HG02623 (cell line): ENCODE measurements at regions not wholly inside any gene's neighbourhood (a gene's known extent, or its start where the extent isn't known, plus 50 kb on each side); places are given as distances from the start of the nearest gene placed in this dataset.
"Not testable (repeated sequence)": the region's sequence is repeated elsewhere in the genome, so short reads cannot be mapped to it uniquely, and the experiment has no call there.

Experiments used
- ATAC-seq: cut with Tn5 transposase; IDR thresholded peaks from one replicate; pipeline ENCODE4 v1.9.1; 2021; ENCODE audit warnings: moderate library complexity; ENCODE audit not compliant: unreplicated experiment

DNA sequence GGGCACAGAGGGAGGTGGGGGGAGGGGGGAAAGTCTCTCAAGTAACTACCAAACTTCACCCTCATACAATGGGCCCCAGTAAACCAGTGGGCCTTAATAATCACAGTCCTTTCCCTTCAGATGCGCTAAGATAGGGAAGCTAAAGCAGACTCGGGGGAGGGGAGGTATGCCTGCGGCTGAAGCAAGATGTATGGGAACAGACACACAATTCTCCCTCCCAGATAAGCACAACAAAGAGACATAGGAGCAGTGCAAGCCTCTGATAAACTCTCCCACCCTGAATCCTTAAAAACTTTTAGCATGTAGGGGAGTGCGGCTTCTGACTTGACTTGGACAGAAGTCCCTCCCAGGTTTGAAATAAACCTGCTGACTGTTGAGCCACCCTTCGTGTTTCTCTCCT is 54.7 kb downstream of the PROP1 start:
- ATAC-seq: not testable (repeated sequence)

DNA sequence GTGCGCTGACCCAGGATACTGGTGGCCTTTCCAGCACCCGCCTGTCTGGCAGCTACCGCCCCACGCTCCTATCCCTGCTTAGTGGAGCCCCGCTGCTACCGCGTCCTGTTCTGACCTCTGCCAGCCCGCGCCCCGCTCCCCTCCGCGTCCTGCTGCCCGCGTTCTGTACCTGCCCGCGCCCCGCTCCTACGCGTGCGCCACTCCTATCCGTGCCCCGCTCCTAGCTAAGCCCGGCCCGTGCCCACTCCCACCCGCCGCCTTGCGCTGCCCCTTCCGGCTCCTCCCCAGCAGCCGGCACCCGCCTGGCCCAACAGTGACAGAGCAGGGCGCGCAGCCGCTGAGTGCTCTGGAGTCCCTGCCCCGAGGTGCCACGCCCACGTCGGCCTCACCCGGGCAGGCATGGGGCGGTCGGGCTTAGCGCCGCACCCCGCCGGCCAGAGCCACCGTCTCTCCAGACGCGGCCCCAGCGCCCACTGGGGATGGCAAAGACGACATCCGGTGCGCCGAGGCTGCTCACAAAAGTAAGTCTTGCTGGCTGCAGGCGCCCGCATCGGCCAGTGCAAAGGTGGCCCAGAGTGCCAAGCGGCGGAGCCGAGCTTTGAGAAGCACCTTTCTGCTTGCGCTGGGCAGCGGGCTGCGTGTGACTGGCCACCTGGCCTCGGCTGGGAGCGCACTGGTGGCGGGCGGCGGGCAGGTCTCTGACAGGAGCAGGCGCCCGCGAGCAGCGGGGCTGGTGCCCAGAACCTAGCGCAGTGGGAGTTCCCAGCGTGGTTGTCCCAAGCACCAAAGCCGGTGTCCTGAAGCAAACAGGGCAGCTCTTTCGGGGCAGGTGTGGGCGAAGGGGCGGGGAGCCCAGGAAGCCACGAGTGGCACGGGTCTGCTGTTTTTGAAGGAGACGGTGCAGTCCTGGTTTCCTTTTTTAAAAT is 56.5 kb downstream of the PROP1 start:
- not testable (repeated sequence) for ATAC-seq

DNA sequence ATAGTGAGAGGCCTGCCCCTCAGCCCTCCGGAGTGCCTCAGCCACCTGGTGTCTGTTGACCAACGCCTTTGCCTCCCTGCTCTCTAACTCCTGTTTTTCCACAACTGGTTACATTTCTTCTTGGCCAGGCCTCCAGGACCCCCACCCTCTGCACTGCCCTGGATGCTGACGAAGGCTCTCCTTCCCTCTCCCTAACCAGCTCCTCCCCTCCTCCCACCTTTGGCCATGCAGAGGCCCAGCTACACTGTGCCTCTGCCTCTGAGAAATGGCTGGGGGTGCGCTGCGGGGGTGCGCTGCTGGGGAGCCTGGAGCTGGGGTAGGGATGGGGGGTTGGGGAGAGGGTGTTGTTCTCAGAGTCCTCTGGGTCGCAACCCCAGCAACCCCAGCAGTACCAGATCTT is 57.3 kb downstream of the PROP1 start:
- not testable (repeated sequence) for ATAC-seq

DNA sequence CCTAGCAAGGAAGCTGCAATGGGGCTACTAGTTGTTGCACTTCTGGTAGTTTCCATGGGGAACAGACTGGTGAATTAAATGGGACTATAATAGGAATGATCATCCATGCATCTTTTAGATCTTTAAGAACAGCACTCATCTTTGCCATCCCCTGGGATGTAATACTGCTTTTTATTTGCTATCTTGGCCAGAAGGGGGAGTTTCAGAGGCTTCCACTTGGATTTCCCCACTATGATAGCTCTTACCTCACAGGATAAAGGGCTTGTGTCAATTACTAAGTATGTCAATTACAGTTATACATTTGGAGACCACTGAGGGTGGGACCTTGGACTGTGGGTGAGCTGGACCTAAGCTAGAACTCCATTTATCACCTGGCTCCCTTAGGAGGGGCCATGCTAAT is 61.8 kb downstream of the PROP1 start:
- ATAC-seq: not testable (repeated sequence)

DNA sequence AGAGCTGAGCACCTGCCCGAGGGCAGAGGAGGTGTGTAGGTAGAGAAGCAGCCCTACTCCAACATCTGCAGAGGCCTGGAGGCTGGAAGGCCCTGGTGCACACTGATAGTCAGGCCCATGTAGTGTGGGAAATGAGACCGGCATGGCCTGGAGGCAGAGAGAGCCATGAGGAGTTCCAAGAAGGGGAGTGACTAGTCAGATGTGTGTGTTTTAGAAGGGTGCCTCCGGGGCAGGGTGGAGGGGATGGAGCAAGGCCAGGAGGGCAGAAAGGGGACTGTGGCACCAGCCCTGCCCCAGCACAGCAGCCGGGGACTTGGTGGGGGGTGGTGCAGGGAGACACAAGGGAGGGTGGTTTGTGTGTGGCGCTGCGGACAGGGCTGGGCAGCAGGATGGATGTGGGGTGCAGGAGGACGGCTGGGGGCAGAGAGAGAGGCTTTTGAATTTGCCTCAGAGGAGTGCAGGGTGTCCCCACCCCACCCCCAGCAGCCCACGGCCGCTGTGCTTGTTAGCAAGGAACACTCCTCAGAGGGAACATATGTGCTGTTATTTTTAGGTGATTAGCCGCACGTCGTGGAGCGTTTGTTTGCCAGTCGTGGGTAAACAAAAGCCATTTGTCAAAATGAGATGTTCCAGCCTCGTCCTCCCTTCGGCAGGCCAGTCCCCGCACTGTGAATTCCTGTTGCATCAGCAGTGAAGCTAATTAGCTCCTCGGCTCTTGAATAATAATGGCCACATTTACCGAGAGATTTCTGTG is 65.6 kb downstream of the PROP1 start:
- not testable (repeated sequence) for ATAC-seq

DNA sequence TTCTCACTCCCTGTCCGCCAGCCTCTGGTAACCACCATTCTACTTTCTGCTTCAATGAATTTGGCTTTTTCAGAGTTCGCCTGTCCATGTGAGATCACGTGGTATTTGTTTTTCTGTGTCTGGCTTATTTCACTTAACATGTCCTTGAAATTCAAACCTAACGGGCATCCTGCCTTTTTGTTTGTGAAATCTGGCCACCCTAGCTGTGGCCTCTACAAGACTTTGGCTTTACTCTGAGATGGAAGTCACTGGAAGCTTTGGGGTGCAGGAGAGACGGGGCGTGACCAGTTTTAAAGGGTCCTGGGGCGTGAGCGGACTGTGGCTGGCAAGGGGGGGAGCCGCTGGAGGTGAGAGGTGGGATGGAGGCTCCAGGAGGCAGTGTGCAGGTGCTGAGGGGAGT is 66.4 kb downstream of the PROP1 start:
- ATAC-seq: not testable (repeated sequence)

DNA sequence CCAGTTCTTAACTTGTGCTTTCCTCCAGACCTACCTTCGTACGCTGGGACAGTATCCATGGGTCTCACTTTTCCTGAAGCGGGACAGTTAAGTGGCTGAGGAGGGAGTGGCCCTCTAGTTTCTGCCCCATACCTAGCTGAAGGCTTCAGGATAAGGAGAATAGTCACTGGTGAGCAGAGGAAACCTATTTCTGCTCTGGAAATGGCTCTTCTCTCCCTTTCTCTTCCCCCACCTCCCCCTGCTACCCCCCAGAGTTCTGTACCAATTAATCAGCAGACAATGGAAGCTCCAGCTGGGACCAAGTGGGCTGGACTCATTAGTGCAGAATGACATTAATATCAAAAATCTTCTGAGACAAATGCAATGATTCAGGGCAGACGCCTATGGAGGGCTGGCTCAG is 68.5 kb downstream of the PROP1 start:
- ATAC-seq: not testable (repeated sequence)

DNA sequence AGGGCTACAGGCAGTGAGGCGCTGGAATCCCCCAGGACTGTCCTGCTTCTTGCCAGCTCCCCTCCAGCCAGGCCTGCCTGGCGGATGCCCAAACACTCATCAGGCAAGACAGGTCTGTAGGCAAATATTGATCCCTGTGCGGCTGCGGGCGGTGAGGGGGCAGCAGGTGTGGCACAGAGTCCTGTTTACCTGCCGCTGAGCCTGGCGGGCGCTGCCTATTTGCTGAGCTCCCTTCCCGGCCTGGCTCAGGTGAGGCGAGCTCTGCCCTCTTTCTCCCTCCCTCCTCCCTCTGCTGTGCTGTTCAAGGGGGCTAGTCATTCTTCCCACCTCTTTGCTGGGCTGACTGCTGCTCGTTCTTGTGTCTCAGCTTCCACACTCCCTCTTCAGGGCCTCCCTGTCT is 71.5 kb downstream of the PROP1 start:
- not testable (repeated sequence) for ATAC-seq

DNA sequence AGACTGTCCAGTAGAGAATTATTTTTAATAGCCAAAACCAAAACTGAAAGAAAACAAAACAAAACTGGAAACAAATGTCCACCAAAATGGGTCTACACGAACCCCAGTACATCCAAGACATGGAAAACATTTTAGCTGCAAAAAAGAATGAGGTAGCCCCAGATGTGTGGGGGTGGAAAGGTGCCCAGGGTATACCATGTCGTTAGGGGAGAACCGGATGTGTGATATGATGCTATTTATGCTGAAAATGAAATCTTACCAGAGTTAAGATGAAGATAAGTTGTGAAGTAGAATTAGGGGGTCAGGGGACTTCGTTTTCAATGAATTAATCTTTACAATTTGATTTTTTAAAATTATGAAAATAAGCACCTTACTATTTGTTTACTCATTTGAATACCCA is 72.2 kb downstream of the PROP1 start:
- not testable (repeated sequence) for ATAC-seq

DNA sequence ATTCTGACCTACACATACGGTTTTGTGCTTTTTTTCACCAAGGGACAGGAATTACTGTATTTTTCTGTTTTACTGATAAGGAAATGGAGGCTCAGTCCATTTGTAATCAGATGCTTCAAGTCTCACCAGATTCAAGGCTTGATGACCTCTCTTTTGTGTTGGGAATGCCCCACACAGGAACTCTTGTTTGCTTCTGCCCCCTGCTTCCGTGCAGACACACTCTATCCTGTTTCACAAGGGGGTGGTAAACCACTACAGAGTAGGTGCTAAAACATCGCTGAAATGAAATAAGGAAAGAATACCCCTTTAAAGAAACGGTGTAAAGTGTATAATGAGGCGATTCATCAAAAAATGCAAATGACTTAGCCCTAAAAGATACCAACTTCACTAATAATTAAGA is 72.9 kb downstream of the PROP1 start:
- ATAC-seq: not testable (repeated sequence)

DNA sequence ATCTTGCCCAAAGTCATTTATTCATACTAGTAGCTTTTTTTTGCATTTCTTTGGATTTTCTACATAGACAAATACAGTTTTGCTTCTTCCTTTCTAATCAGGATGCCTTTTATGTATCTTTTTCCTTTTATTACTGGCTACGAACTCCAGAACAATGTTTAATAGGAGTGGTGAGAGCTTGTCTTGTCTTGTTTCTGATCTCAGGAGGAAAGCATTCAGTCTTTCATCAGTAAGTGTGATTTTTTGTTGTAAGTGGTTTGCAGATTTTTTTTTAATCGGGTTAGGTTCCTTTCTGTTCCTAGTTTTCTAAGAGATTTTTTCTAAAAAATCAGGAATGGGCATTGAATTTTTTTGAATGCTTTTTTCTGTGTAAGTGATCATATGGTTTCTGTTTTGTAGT is 86.8 kb downstream of the PROP1 start:
- not testable (repeated sequence) for ATAC-seq

DNA sequence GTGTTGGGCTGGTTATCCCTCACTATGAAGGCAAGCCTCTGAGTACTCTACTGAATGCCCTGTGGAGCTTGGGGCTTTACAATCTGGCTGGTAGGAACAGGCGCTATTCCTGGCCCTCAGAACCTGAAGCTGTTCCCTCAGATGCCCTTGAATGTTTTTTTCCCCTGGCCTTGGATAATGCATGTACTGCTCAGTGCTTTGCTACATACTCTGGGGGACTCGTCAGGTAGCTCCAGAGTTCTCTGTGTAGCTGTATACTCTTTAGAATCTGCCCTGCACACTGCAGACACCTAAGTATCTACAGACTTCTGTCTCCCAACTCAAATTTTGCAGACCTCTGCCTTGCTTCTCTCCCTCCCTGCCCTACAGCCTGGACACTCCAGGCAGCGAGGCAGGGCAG is 93.2 kb downstream of the PROP1 start:
- ATAC-seq: not testable (repeated sequence)

DNA sequence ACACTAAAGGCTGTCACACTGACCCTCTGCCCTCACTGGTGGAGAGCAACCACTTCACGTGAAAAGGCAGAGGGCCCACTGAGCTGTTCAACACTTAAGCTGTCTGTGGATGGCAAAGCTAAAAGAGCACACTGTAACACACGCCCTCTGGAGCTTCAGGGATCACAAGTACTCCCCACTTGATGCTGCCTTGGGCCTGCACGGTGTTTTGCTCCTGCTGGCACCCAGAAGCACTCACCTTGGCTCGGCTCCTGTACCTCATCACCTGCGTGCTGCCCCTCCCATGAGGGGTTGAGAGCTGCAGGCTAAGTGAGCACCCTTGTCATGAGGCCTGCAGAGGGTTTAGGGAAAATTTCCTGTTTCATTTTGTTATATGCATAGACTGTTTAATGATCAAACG is 96.0 kb downstream of the PROP1 start:
- ATAC-seq: not testable (repeated sequence)

DNA sequence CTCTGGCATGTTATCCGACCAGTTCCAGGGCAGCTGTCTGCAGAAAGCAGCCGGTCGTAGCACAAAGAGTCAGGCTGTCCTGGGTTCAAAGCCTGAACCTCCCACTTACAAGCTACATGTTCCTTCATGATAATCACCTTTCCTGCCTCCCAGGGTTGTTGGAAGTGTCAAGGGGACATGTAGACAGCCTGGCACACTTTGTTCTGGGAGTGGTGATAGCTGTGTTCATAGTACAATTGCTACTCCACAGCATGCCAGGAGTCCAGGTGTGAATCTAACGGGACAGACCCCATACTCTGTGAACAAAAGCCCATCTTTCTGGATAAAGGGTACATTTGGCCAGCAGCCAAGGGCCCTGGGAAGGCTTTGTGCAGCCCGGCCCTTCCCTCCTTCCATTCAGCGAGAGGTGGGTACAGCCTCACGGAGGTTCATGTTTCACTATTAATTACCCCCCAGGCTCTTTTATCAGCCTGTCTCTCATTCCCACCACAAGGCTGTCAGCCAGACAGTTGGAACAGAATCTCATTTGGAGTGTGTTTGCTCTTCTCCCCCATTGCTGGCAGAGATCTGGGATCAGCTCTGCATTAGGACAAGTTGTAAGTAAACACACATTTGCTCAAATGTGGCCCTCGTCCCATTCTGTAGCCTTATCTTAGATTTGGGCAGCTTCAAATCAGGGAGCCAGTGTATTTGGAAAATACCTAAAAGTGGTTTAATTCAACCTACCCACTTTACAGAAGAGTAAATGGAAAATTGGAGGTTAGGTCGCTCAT is 101.2 kb downstream of the PROP1 start:
- ATAC-seq: not testable (repeated sequence)

DNA sequence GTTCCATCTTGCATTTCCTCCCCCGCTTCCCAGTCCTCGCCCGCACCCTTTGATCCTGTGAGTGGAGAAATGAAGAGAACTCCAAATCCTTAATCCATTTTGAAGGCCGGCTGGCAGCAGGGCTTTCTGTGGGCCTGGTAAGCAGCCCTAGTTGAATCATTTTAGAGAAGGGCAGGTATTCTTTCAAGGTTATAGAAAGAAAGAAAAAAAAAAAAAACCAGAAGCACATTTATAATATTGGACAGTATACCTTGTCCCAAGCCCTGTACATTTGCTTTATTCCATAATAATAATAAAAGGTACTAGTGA is 103.7 kb downstream of the PROP1 start:
- not testable (repeated sequence) for ATAC-seq

DNA sequence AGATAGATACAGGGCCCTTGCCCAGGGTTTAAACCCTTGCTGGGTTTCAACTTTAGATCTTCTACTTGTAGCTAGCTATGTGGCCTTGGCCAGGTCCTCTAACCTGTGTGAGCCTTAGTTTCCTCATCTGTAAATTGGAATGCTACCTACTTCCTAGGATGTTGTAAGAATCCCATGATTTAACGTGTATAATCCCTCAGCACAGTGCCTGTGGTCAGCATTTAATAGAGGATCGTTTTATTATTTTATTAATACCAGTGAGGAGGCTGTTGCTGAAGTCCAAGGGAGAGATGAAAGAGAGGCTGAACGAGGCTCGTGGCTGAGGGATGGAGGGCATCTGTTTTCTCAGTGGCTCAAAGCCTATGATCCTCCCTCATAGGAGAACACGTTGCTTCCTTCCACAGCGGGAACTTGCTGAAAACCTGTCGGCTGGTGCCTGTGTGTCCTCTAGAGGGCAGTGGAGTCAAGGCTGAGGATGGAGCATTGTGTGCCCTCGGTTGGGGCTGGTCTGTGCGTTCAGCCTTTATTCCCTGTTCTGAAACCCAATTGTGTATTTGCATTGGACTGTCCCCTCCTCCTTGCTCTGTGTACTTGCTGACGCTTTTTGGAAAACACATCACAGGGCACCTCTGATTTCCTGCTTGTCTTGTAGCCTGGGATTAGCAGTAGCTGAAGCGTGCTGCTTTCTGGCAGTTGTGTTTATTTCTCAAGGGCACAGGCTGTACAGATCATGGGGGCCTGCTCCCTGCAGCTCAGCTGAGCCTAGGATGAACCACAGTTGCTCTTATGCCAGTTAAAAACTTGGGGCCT is 104.3 kb downstream of the PROP1 start:
- peak; percentile 77 for ATAC-seq

DNA sequence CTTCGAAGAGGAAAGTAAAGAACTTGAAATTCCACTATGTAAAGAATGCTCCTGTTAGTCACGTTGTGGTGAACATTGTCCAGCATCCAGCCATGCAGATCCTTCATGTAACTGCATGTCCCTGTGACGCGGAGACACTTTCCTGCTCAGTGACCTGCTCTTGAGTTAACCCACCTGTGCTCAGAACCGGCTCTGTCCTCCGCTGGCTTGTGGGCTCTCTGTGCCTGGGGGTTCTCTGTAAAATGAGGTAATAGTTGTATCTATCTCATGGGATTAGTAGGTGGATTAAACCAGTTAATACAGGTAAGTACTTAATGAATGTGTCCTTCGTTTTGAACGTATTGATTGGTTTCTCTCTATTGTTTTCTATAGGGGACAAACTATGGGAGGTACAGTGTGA is 100.6 kb upstream of the FAM153A start:
- not testable (repeated sequence) for ATAC-seq

DNA sequence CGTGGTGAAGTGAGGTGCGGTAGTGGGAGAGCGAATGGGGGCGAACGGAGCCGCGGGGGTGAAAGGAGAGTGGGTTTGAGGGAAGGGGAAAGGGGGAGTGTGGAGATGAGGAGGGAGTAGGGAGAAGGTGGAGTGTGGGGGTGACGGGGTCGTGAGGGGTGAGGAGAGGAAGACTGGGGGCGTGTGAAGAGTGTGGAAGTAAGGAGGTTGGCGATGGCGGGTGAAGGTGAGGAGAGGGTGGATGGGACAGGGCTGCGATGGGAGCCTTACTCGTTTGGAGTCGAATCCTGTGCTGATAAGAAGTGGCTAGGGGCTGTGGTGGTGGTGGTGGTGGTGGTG is 93.2 kb upstream of the FAM153A start:
- not testable (repeated sequence) for ATAC-seq

DNA sequence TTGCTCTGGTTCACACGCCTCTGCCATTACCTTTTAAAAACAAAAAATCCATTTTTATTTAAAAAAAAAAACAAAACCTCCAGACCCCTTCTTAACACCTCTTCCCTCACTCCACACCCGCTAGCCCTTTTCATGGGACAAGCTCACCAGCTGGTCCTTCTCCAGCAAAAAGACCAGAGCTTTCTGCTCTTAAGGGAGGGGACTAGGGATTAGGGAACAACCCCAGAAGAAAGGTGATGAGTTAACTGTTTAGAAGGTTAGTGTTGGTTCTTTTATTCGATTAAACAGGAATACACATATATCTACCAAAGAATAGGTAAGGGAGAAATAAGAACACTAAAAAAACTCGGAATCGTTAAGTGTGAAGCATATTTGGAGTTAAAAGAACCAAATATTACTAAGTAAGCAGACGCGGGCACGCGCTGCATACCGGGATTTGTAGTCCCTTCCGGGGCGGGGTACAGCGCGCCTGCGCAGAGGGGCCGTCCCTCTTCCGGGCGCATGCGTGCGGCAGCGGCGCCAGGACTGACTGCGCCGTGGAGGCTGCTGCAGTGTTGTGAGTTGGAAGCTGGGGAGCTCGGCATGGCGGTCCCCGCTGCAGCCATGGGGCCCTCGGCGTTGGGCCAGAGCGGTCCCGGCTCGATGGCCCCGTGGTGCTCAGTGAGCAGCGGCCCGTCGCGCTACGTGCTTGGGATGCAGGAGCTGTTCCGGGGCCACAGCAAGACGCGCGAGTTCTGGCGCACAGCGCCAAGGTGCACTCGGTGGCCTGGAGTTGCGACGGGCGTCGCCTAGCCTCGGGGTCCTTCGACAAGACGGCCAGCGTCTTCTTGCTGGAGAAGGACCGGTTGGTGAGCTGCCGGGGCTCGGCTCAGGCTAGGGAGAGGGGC is 92.6 kb upstream of the FAM153A start:
- ATAC-seq: peak; percentile 81
